Glomerular visceral epithelial cell (primary cell): ENCODE measurements at regions not wholly inside any gene's neighbourhood (a gene's known extent, or its start where the extent isn't known, plus 50 kb on each side); places are given as distances from the start of the nearest gene placed in this dataset.

ENCODE experiments used
- DNase-seq: peaks from one replicate; pipeline ENCODE4 v3.0.0-alpha.2; 2016; ENCODE audit errors: extremely low spot score

GRCh38 chrY:12559007-12559406 lies 142.0 kb upstream of the USP9Y start:
- no peak for DNase-seq

GRCh38 chrY:12576278-12576677 lies 124.8 kb upstream of the USP9Y start:
- no peak for DNase-seq

DNA sequence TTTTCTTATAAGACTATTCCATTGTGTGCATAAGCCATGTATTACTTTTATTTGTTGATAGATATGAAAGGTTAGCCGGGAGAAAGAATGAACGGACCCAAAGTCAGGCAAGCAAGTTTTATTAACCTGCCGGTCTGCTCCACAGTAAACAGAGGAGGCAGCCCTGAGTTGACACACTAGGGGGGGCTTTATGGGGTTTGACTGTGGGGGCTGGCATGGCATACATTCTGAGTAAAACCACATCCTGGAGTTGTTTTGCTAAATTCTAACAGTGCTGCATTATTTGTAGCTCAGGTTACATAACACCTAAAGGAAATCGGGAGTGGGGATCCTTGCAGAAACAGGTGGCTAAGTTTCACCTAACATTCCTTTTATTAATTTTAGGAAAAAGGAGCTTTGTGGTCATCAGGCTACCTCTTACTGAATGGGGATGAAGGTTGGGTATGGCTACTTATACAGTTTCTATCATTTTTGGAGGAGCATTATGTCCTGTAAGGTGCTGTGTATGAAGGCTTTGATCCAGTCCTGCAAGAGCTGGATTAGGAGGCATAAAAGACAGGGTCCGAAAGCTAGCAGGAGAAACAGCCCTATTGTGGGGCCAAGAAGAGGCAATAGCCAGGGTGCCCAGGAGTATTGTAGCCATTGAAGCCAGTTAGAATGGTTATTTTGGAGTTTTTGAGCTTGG lies 107.4 kb upstream of the USP9Y start:
- no peak for DNase-seq

DNA sequence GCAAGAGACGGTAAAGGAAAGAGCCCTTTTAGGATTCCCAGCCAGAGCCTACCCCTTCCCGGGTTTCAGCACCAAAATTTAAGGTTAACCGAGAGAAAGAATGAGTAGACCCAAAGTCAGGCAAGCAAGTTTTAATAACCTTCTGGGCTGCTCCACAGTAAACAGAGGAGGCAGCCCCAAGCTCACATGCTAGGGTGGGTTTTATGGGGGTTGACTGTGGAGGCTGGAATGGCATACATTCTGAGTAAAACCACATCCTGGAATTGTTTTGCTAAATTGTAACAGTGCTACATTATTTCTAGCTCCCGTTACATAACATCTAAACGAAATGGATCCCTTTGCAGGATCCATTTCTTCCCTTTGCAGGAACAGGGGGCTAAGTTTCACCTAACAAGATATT lies 102.2 kb upstream of the USP9Y start:
- DNase-seq, result peak; percentile 5

- no peak for DNase-seq
Measured at GRCh38 chrY:12605426-12605825, 95.6 kb upstream of the USP9Y start.

GRCh38 chrY:12610861-12611260 lies 90.2 kb upstream of the USP9Y start:
- DNase-seq, result no peak

- DNase-seq, result no peak
Measured at GRCh38 chrY:12615733-12616446, 85.1 kb upstream of the USP9Y start.

- peak; percentile 43 for DNase-seq
Measured at GRCh38 chrY:12621454-12622081, 79.5 kb upstream of the USP9Y start.

DNA sequence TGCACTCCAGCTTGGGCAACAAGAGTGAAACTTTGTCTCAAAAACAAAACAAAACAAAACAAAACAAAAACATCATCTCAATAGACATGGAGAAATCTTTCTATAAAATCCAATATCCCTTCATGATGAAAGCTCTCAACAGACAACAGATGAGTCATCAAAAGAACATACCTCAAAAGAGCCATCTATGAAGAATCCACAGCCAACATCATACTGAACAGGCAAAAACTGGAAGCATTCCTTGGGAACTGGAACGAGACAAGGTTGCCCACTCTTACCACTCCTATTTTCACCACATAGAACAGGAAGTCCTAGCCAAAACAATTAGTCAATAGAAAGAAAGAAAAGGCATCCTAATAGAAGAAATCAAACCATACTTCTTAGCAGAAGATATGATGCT lies 77.8 kb upstream of the USP9Y start:
- DNase-seq, result no peak

GRCh38 chrY:12642986-12643385 lies 58.0 kb upstream of the USP9Y start:
- DNase-seq, result no peak

DNA sequence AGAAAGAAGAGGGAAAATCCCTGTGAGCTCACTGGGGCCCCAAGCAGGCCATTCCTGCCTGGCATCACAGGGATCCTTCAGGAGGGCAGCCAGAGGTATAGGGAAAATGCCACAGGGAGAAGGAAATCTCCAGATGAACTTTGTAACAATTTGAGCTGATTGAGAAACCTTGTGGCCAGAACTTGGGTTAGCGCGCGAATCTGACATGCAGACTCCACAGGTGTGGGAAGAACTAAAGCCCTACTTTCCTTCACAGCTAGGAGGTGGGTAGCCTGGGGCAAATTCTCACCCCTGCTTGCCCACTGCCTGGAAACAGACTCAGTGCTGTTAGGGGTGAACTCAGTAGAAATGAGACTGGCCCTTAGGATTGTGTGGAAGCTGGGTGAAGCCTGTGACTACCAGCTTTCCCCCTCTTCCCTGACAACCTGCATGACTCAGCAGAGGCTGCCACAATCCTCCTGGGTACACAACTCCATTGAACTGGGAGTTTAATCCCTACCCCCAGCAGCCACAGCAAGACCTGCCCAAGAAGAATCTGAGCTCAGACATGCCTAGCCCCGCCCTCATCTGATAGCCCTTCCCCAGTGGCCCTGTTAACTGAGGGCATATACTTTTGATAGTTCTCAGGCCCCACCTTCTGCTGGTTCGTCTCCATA lies 57.2 kb upstream of the USP9Y start:
- peak; percentile 75 for DNase-seq

DNA sequence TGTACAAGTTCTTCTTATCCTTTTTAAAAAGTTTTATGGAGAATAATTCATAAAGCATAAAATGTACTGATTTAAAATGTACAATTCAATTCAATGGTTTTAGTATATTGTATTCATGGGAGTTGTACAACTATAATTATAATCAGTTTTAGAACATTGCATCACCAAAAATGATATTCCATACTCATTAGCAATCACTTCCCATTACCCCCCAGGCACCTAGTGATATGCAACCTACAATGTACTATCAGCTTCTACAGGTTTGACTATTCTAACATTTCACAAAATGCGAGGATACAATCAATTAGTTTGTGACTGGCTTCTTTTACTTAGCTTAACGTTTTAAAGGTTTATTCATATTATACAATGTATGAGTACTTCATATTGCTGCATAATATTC lies 49.9 kb upstream of the USP9Y start:
- no peak for DNase-seq
